GM19397 (cell line): ENCODE measurements at regions not wholly inside any gene's neighbourhood (a gene's known extent, or its start where the extent isn't known, plus 50 kb on each side); places are given as distances from the start of the nearest gene placed in this dataset.
"Not testable (repeated sequence)": the region's sequence is repeated elsewhere in the genome, so short reads cannot be mapped to it uniquely, and the experiment has no call there.

Source experiments
- ATAC-seq: cut with Tn5 transposase; IDR thresholded peaks from one replicate; pipeline ENCODE4 v1.9.1; 2021; ENCODE audit warnings: mild to moderate bottlenecking, moderate library complexity; ENCODE audit not compliant: unreplicated experiment

- ATAC-seq = no peak
Observed at GRCh38 chr4:101421386-101421785, 74.1 kb upstream of the PPP3CA start.

DNA sequence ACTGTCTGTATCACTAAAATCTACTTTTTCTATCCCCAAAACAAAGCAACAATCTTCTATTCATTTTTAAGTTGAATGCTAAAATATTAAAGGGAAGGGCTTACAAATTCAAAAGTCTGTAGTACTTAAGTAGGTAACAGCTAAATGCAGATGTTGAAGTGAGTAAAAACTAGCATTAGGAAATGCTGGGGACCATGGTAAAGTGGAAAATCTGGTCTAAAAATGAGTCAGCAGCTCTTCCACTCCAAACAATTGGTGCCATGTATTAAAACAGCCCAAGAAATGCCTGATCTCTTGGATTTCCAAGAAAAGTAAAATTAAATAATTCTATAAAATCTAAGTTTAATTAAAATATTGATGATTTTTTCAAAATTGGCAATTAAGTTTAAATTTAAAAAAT is 73.3 kb upstream of the PPP3CA start:
- ATAC-seq = no peak

DNA sequence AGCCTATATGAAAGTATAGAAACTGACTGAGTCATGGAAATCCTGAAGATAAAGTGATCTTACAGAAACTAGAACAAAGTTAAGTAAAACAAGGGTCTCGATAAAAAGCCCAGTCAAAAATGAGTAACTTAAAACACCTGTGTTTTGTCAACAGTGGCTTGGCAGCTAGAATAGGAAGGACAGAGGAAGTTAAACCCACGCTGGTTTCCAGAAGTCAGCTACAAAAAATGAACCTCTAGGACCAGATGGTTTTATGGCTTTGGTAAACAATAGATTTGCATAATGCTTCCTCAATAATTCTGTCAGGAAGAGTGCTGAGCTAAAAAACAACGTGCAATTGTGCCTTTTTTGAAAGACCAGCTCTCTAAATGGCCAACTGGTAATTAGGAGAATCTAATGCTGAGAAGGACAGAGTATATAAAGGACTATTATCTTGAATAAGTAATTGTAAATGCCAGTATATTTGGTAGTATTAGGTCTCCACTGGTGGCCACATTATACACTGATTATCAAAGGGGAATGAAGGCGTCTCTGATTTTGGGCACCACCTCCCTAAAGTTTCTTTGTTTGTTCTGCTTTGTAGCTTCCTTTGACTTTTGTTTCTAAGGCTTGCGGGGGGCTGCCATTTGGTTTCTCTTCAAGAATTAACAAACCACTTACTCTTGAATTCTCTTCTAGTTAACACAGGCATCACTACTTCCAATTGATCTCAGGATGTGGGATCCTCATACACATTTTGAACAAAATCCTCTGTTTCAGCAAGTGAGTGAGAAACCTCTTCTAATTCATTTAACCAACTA is 72.2 kb upstream of the PPP3CA start:
- peak; percentile 77 for ATAC-seq

- no peak for ATAC-seq
Observed at GRCh38 chr4:101418466-101418865, 71.1 kb upstream of the PPP3CA start.

DNA sequence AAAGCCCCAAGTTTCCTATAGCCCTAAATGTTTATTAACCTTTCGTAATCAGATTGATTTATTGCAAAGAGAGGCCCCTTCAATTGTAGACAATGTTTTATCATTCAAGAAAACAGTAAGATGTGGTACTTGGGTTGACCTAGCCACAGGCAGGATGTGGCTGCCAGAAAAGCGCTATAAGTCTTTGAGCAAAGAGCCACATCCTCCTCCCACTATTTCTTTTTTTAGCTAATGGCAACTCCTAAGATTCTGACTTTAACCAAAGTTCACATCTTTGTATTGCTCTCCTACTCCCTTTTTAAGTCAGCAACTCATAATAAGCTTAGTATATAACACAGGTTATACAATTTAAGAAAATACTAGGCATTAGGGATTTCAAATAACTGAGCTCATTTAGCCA is 70.7 kb upstream of the PPP3CA start:
- ATAC-seq = peak; percentile 63

DNA sequence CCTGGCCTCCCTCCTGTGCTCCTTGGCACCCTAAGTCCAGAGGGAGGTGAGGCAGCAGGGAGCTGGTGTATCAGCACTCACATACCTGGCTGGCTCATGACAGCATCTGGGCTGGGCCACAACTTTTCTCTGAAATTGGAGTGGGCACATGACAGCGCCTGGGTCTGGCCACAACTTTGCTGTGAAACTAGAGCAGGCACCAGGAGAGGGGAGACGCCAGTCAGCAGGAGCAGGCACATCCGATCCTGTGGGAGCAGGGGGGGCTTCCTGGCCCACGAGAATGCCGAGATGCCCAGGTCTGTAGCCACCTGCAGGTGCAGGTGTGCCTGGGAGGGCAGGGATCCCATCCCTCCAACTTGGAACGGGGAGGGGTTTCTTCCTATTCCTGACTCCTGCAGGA is 69.7 kb upstream of the PPP3CA start:
- ATAC-seq = no peak

DNA sequence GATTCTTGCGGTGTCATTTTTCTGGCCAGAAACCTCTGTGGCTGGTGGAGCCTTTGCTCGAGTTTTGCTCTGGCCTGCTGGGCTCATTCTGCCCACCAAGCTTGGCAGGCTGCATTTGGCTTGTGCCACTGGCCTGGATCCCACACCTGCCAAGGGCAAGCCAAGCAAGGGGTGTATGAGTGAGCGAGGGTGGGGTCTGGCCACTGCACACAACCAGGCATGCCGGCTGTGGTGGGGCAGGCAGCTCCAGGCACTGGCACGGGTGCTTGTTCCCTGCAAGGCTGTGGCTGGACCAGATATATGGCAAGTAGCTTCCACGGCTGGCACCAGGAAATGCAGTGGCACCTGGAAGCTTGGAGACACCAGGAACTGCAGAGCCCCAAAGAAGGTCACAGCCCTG is 68.6 kb upstream of the PPP3CA start:
- no peak for ATAC-seq

DNA sequence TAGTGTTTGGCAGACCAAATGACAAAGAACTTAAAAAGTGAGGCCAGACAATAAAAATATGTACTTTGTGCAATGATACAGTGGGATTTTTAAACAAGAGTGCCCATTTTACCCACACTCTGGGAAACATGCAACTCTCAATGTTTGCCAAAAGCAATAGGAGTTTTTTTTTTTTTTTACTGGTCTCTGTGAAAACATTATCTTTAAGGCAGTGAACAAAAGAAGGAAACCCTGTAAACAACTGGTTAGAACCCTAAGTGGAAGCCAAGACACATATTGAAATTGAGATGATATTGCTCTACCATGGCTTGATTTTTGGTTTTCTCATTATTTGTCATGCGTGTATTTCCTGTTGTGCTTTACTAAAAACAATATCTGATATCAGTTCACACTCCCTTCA is 67.2 kb upstream of the PPP3CA start:
- no peak for ATAC-seq

DNA sequence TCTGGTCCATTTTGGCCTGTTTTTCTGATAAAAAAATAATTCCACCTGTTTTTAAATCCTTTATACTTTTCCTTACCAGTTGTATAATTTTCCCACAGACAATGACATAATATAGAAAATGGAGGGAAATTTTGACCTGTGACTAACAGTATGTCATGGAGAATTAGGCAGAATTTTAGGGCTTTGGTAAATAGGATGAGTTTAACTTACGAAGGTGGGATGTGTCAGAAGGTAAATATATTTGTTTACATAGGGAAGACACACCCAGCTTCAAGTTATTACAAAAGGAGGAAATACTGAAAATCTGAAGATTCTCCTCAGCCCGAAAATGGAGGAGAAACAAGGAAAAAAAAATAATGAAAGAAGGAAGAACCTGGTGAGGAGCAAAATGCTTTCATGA is 64.6 kb upstream of the PPP3CA start:
- no peak for ATAC-seq

GRCh38 chr4:101411281-101411910 is 64.1 kb upstream of the PPP3CA start:
- ATAC-seq = not testable (repeated sequence)

- ATAC-seq = no peak
Observed at GRCh38 chr4:101400096-101400495, 52.8 kb upstream of the PPP3CA start.

GRCh38 chr4:101398807-101399206 is 51.5 kb upstream of the PPP3CA start:
- ATAC-seq = no peak
